Mesenchymal stem cell (in vitro differentiated cells and primary cell): ENCODE measurements at regions not wholly inside any gene's neighbourhood (a gene's known extent, or its start where the extent isn't known, plus 50 kb on each side); places are given as distances from the start of the nearest gene placed in this dataset.

Source experiments
- DNase-seq: peaks from one replicate; pipeline ENCODE4 v3.0.0-alpha.2; 2013
- H2AFZ ChIP-seq: one replicate; pipeline ENCODE4 v1.6.1; 2013; ENCODE audit warnings: low read depth, mild to moderate bottlenecking, control low read depth, inconsistent platforms, low read length, moderate library complexity
- H2AK5ac ChIP-seq: 2 replicates; pipeline ENCODE4 v1.6.1; 2013; ENCODE audit warnings: low read length, moderate library complexity, mild to moderate bottlenecking, inconsistent platforms; ENCODE audit not compliant: severe bottlenecking
- H2BK120ac ChIP-seq: one replicate; pipeline ENCODE4 v1.6.1; 2013; ENCODE audit warnings: low read depth, mild to moderate bottlenecking, inconsistent platforms, low read length, moderate library complexity
- H2BK12ac ChIP-seq, 2 experiments: one replicate each; pipeline ENCODE4 v1.6.1; 2013; ENCODE audit warnings: inconsistent platforms in 2 of 2, low read length in 2 of 2, mild to moderate bottlenecking in 2 of 2, moderate library complexity in 2 of 2, control low read depth in 1 of 2
- H2BK15ac ChIP-seq: one replicate; pipeline ENCODE4 v1.6.1; 2013; ENCODE audit warnings: mild to moderate bottlenecking, low read depth, inconsistent platforms; ENCODE audit not compliant: poor library complexity, severe bottlenecking
- H2BK5ac ChIP-seq: 2 replicates; pipeline ENCODE4 v1.6.1; 2013; ENCODE audit warnings: low read depth, mild to moderate bottlenecking, low read length, control low read depth, inconsistent platforms; ENCODE audit not compliant: poor library complexity, severe bottlenecking
- H3K14ac ChIP-seq, 2 experiments: one replicate each; pipeline ENCODE4 v1.6.1; 2013; ENCODE audit warnings: inconsistent platforms in 2 of 2, low read length in 2 of 2, control low read depth in 1 of 2, mild to moderate bottlenecking in 1 of 2, moderate library complexity in 1 of 2
- H3K18ac ChIP-seq, 2 experiments: one replicate each; pipeline ENCODE4 v1.6.1; 2013; ENCODE audit warnings: inconsistent platforms in 2 of 2, low read length in 2 of 2, control low read depth in 1 of 2, low read depth in 1 of 2, mild to moderate bottlenecking in 1 of 2
- H3K23ac ChIP-seq, 2 experiments: one replicate each; pipeline ENCODE4 v1.6.1; 2013; ENCODE audit warnings: inconsistent platforms in 2 of 2, low read length in 2 of 2, mild to moderate bottlenecking in 2 of 2, moderate library complexity in 2 of 2, control low read depth in 1 of 2
- H3K27ac ChIP-seq: 2 replicates; pipeline ENCODE4 v1.5.1; 2013; ENCODE audit warnings: mild to moderate bottlenecking, moderate library complexity, low read length, control low read depth, inconsistent platforms; ENCODE audit not compliant: poor library complexity, severe bottlenecking
- H3K27me3 ChIP-seq, 2 experiments: 2 replicates each; pipeline versions ENCODE4 v1.6.1 to v1.7.0; 2013; ENCODE audit warnings: low read length in 2 of 2, mild to moderate bottlenecking in 2 of 2, moderate library complexity in 2 of 2, control low read depth in 1 of 2, inconsistent platforms in 1 of 2; ENCODE audit not compliant: control insufficient read depth in 1 of 2, insufficient read depth in 1 of 2
- H3K36me3 ChIP-seq, 2 experiments: 2 replicates each; pipeline versions ENCODE4 v1.6.1 to v1.7.0; 2013; ENCODE audit warnings: low read length in 2 of 2, control low read depth in 1 of 2, inconsistent platforms in 1 of 2, low read depth in 1 of 2, mild to moderate bottlenecking in 1 of 2; ENCODE audit not compliant: insufficient read depth in 2 of 2, control insufficient read depth in 1 of 2
- H3K4ac ChIP-seq, 2 experiments: one replicate each; pipeline ENCODE4 v1.6.1; 2013; ENCODE audit warnings: inconsistent platforms in 2 of 2, low read length in 2 of 2, mild to moderate bottlenecking in 2 of 2, moderate library complexity in 2 of 2, control low read depth in 1 of 2, low read depth in 1 of 2
- H3K4me1 ChIP-seq: 2 replicates; pipeline ENCODE4 v1.6.1; 2013; ENCODE audit warnings: low read depth, low read length, control low read depth; ENCODE audit not compliant: control insufficient read depth, insufficient read depth
- H3K4me2 ChIP-seq: 2 replicates; pipeline ENCODE4 v1.6.1; 2013; ENCODE audit warnings: low read length, mild to moderate bottlenecking, inconsistent platforms; ENCODE audit not compliant: poor library complexity, severe bottlenecking
- H3K4me3 ChIP-seq, 2 experiments: 2 replicates each; pipeline versions ENCODE4 v1.5.1 to v1.7.0; 2013; ENCODE audit warnings: low read length in 2 of 2, mild to moderate bottlenecking in 2 of 2, control low read depth in 1 of 2, low read depth in 1 of 2; ENCODE audit not compliant: insufficient read depth in 1 of 2
- H3K79me1 ChIP-seq: replicated peaks from 2 replicates; pipeline ENCODE4 v1.6.1; 2013; ENCODE audit warnings: mild to moderate bottlenecking, control low read depth, low read length, inconsistent platforms; ENCODE audit not compliant: poor library complexity, severe bottlenecking
- H3K9ac ChIP-seq: 2 replicates; pipeline ENCODE4 v1.7.0; 2013; ENCODE audit warnings: mild to moderate bottlenecking, low read length, moderate library complexity
- H3K9me3 ChIP-seq: 2 replicates; pipeline ENCODE4 v1.7.0; 2013; ENCODE audit warnings: mild to moderate bottlenecking, low read length; ENCODE audit not compliant: control insufficient read depth
- H4K8ac ChIP-seq: one replicate; pipeline ENCODE4 v1.6.1; 2013; ENCODE audit warnings: inconsistent platforms, mild to moderate bottlenecking, low read length, moderate library complexity
- H4K91ac ChIP-seq: one replicate; pipeline ENCODE4 v1.6.1; 2013; ENCODE audit warnings: mild to moderate bottlenecking, low read length, inconsistent platforms
- WGBS: methylation state at CpG from one replicate; pipeline ENCODE4 v1.1.7; 2013; ENCODE audit warnings: mixed read lengths; 5-methylcytosine and 5-hydroxymethylcytosine counted together

- H3K4ac ChIP-seq: no peak overlapping the region
- H2BK12ac ChIP-seq: no peak overlapping the region
- H3K27ac ChIP-seq: no peak overlapping the region
- no peak overlapping the region for H3K23ac ChIP-seq
- 55% methylated on average over 8 of the region's 9 CpGs for WGBS
- no peak overlapping the region for H2AK5ac ChIP-seq
- H3K27me3 ChIP-seq: peaks cover 0 to 31% of the 10 kb centered on the region in 2 experiments
- H3K4me2 ChIP-seq: no peak overlapping the region
- no peak for DNase-seq
- no peak overlapping the region for H3K14ac ChIP-seq
- H2BK15ac ChIP-seq: no peak overlapping the region
- H2AFZ ChIP-seq: no peak overlapping the region
- no peaks in the 10 kb centered on the region for H3K36me3 ChIP-seq
- no peak overlapping the region for H2BK120ac ChIP-seq
- no peaks in the 10 kb centered on the region for H3K79me1 ChIP-seq
- H2BK5ac ChIP-seq: no peak overlapping the region
- no peak overlapping the region for H4K8ac ChIP-seq
- H3K4me3 ChIP-seq: no peak overlapping the region
- peaks cover 19% of the 10 kb centered on the region for H3K9me3 ChIP-seq
- H3K18ac ChIP-seq: no peak overlapping the region
- H3K9ac ChIP-seq: no peak overlapping the region
- H3K4me1 ChIP-seq: no peaks in the 10 kb centered on the region
- H4K91ac ChIP-seq: no peak overlapping the region
Observed at GRCh38 chr22:47233316-47234243, 471.1 kb downstream of the TBC1D22A start.

- Histone ChIP-seq H3K79me1 (no peaks in the 10 kb centered on the region), H3K9ac (no peak overlapping the region), H2AK5ac (no peak overlapping the region), H3K18ac (no peak overlapping the region), H4K91ac (no peak overlapping the region), H3K36me3 (no peaks in the 10 kb centered on the region), H3K27ac (no peak overlapping the region), H2BK12ac (no peak overlapping the region), H3K14ac (no peak overlapping the region), H2BK5ac (no peak overlapping the region), H3K23ac (no peak overlapping the region), H3K9me3 (peaks cover 21% of the 10 kb centered on the region), H2BK120ac (no peak overlapping the region), H3K4me2 (no peak overlapping the region), H3K4ac (no peak overlapping the region), H2AFZ (no peak overlapping the region), H3K4me1 (no peaks in the 10 kb centered on the region), H3K4me3 (no peak overlapping the region), H3K27me3 (peaks cover 0 to 24% of the 10 kb centered on the region in 2 experiments), H2BK15ac (no peak overlapping the region), H4K8ac (no peak overlapping the region)
- 66% methylated on average over 7 of the region's 7 CpGs for WGBS
- DNase-seq: no peak
Observed at GRCh38 chr22:47232753-47233152, 470.3 kb downstream of the TBC1D22A start.

GRCh38 chr22:47232197-47232596, 469.7 kb downstream of the TBC1D22A start:
- 66% methylated on average over 4 of the region's 4 CpGs for WGBS
- no peaks in the 10 kb centered on the region for H3K36me3 ChIP-seq
- no peak overlapping the region for H2AFZ ChIP-seq
- H3K79me1 ChIP-seq: no peaks in the 10 kb centered on the region
- no peak overlapping the region for H3K4ac ChIP-seq
- H3K9me3 ChIP-seq: peaks cover 21% of the 10 kb centered on the region
- peaks cover 0 to 18% of the 10 kb centered on the region in 2 experiments for H3K27me3 ChIP-seq
- no peak overlapping the region for H2BK15ac ChIP-seq
- H3K4me3 ChIP-seq: no peak overlapping the region
- no peak overlapping the region for H2AK5ac ChIP-seq
- H3K18ac ChIP-seq: no peak overlapping the region
- H3K4me1 ChIP-seq: no peaks in the 10 kb centered on the region
- H2BK5ac ChIP-seq: no peak overlapping the region
- DNase-seq: no peak
- no peak overlapping the region for H3K23ac ChIP-seq
- no peak overlapping the region for H3K4me2 ChIP-seq
- H4K91ac ChIP-seq: no peak overlapping the region
- no peak overlapping the region for H3K9ac ChIP-seq
- no peak overlapping the region for H3K27ac ChIP-seq
- no peak overlapping the region for H3K14ac ChIP-seq
- H2BK120ac ChIP-seq: no peak overlapping the region
- H4K8ac ChIP-seq: no peak overlapping the region
- H2BK12ac ChIP-seq: no peak overlapping the region

GRCh38 chr22:47231759-47232158, 469.3 kb downstream of the TBC1D22A start:
- no peak overlapping the region for H2BK15ac ChIP-seq
- H3K23ac ChIP-seq: no peak overlapping the region
- H2BK12ac ChIP-seq: no peak overlapping the region
- H3K9ac ChIP-seq: no peak overlapping the region
- no peak overlapping the region for H3K4me3 ChIP-seq
- peaks cover 0 to 15% of the 10 kb centered on the region in 2 experiments for H3K27me3 ChIP-seq
- no peak overlapping the region for H4K91ac ChIP-seq
- H4K8ac ChIP-seq: no peak overlapping the region
- no peak overlapping the region for H3K4ac ChIP-seq
- H2AFZ ChIP-seq: no peak overlapping the region
- no peaks in the 10 kb centered on the region for H3K36me3 ChIP-seq
- DNase-seq: no peak
- no peak overlapping the region for H3K18ac ChIP-seq
- no peaks in the 10 kb centered on the region for H3K4me1 ChIP-seq
- no peak overlapping the region for H3K4me2 ChIP-seq
- WGBS: 49% methylated on average over 5 of the region's 7 CpGs
- no peaks in the 10 kb centered on the region for H3K79me1 ChIP-seq
- peaks cover 21% of the 10 kb centered on the region for H3K9me3 ChIP-seq
- H3K27ac ChIP-seq: no peak overlapping the region
- no peak overlapping the region for H2BK120ac ChIP-seq
- H2AK5ac ChIP-seq: no peak overlapping the region
- no peak overlapping the region for H3K14ac ChIP-seq
- H2BK5ac ChIP-seq: no peak overlapping the region
